DMS153 (cell line): ENCODE measurements at regions not wholly inside any gene's neighbourhood (a gene's known extent, or its start where the extent isn't known, plus 50 kb on each side); places are given as distances from the start of the nearest gene placed in this dataset.

Experiments used
- DNase-seq: peaks from one replicate; lab custom pipeline; 2025; lab: John Stamatoyannopoulos, UW

DNA sequence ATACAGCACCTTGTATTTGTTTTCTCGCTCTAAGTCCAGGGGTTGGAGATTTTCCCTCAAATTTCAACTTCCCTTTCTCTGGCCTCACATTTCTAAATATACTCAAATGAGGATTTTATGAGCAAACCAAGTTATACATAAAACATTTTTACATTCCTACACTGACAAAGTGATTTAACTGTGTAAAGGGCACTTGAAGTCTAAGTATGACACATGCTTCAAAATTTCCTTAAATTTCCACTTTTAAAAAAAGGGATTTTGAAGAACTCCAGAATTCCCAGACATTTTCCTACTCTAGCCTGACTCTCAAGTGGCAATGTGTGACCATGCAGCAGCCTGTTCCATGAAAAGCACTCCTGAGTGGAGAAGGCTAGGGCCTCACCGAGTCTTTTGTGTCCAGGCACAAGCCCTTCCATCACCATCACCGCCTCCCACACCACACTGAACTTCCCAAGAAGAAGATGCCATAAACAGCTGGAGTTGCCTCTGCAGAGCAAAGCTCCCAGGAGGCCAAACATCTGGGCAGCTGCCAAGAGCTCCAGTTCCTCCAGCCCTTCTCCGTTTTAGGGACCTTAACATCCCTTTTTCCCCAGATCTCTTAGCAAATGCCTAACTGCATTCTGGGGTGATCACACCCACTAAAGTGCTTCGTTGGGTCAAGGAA, 68.9 kb downstream of the NCR2 start:
- no peak for DNase-seq

DNA sequence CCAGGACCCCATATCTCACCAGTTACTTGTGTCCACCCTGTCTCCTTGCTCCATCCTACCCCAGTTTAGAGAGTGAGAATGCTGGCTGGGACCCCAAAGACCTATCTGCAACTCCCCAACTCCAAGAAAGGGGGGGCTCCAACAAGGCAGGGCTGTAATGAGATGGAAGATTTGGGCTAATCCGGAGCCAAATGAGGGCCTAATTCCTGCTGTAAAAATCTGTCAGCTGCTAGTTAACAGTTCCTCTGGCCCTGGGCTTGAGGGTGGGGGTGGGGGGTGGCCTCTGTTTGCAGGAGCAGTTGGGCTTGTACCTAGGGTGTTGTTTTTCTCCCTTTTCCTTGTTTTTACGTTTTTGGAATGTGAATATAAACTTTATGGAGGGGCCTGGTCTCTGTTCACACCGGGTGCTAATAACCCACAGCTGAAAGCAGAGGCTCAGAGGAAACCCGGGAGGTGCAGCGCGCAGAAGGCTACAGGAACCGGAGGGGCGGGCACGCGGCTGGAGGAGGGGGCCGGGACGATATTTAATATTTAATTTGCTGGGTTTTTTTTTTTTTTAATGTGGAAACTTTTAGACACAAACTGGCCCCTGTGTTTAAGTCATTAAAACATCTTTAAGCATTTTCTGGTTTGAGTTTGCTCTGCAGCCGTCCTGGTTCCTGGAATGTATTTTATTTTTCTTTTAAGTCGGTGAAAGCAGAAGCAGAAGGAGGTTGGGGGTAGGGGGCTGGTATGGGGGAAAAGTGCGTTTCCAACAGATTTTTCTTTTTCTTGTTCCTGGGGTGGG, 70.7 kb downstream of the NCR2 start:
- no peak for DNase-seq

DNA sequence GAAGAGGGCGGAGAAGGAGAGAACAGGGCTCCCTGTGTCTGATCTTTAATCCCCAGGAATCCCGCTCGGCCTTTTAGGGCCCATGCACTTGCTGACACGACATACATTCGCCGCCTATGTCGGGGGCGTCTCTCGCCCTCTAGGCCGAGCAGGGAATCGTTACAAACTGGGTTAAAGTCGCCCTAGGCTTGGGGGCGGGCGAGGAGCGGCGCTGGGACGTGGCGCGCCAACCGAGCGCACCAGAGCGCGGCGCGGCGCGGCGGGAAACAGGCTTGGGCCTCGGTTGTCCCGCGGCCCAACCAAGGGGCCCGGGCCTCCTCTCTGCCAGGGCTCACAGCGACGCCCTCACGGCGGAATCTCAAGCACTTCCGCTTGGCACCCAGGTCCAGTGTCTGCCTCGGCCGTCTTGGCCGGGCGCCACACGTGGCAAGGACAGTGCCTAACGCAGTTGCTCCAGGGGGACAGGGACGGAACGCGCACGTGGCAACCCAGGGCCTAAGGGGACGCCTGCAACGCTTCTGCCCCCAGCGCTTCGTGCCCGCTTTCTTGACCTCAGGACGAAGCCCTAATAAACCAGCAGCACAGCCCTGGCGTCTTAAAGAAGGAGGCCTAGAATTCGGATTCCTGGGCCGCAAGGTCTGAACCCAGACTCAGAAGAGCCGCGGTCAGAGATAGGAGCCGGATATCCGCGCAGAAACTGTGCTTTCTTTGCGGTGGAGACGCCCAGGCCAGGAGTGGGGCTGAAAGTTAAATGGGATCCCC, 71.5 kb downstream of the NCR2 start:
- no peak for DNase-seq

DNA sequence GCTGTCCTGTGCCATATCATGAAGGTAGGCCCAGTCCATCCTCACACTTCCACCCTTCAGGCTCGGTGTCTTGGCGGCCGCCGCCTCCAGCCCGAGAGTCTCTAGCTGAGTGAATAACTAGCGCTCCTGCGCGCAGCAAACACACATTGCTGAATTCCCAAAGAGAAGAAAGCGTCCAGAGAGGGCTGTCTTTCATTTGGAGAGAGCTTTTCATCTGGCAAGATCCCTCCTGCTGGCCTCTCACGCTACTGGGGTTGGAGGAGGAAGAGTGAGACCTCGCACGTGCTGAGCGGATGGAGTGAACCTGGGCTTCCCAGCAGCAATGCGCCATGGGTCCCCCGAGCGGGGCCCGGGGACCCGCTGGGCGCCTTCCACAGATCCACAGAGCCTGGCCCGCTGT, 73.2 kb downstream of the NCR2 start:
- DNase-seq = no peak

DNA sequence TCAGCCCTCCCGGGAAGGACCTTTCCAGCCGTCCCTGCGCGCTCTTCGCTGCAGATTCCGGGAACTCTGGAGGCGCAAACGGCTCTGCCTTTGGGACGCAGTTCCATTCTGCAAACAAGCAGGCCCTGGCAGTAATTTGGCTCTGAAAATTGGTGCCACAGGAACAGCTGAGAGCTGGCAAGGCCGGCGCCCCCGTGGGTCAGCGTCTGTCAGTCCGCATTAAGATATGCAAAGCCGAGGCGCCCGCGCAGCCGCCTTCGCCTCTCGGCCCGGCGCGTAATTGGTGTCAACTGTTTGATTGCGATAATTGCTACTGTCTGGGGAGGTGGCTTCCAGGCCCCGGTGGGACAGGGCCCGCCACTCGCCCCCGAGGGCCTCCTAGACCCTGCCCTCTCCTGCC, 73.6 kb downstream of the NCR2 start:
- DNase-seq = no peak

DNA sequence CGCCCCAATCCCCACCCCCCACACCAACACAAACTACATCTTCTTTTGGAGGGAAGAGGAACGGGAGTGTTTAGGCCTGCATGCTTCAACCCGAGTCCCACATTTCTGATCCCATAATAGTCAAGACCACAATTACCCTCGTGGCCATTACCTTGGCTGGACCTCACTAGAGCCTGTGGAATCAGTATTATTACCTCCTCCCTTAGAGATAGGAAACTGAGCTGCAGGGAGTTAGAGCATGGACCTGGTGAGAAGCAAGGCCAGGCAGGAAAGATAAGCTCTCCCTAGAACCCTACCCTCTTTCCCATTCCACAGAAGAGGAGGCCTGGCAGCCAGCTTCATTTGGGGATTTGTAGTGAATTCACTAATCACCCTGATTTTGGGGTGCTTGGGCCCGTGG, 74.1 kb downstream of the NCR2 start:
- DNase-seq = no peak

DNA sequence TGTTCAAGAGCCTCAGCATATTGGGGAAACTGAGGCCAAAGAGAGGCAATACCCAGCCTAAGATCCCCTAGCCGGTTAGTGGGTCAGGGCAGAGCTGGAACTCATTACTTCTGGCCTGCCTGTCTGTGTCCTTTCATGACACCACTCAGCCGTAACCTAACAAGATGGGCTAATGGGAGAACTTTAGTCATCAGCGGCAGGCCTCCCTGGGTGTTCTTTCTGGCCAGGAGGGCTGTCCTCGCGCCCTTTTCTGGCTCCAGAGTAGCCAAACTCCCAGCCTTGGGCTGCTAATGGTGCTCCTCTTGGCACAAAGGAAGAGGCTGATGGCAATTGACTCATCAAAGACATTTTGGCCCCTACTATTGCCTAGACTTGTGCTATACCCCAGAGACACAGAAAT, 76.6 kb downstream of the NCR2 start:
- DNase-seq = no peak

DNA sequence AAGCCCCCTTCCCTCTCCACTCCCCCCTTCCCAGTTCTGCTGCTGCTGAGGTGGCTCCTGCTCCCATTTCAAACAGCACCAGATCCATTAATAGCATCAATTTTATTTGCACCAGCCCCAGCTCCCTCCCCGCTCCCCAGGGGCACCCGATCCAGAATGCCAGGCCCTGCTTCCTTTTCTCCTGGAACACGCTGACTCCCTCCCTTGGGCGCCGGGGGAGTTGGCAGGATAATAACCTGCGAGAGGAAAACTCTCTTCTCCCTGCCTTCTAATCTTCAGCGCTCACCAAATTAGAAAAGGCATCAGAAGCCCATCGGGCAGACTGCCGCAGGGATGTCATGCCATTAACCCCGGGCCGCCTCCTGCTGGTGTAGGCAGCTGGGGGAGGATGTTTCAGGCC, 77.8 kb downstream of the NCR2 start:
- DNase-seq = no peak

DNA sequence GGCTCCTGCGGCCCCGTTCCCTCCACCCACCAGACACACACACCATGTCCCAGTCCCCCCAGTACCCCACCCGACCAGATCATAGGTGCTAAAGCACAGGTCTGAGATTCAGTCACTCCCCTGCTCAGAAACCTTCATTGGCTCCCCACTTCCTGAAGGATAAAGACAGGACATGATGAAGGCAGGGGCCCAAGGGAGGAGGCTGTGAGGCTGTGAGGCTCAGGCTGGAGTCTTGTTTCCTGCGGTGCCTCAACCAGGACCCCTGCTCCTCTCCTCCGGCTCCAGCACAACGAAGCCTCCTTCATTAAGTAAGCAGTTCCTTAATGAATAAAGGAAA, 81.1 kb downstream of the NCR2 start:
- no peak for DNase-seq

DNA sequence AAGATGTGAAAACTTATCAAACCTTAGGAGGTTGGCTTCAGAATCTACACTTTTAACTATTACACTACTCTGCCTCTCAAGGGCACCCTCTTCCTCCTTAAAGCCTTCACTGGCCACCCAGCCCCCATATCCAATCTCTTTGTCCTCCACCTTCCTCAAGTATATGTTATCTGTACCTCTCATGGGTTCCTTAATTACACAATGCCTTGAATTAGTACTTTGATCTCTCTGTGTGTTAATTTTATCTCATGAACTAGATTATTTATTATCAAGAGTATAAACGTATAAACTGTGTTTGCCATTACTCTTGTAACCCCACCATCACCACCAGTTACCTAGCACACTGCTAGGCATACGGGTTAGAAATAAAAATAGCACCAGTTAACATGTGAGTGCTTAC, 83.3 kb downstream of the NCR2 start:
- DNase-seq = no peak

DNA sequence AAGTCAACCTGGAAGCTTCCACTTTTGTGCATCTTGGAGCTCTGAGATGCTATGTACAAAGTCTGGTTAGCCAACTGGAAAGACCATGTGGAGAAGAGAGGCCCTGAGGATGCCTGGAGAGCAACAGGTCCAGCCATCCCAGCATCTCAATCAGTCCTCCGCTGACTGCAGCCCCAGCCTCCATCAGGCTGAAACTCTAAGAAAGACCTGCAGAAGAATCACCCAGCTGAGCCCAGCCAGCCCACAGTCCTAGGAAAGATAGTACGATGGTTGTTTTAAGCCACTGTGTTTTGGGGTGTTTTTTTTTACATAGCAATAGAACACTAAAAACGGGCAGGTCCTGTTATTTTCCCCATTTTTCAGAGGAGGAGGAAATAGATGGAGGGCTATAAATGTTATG, 84.0 kb downstream of the NCR2 start:
- no peak for DNase-seq

DNA sequence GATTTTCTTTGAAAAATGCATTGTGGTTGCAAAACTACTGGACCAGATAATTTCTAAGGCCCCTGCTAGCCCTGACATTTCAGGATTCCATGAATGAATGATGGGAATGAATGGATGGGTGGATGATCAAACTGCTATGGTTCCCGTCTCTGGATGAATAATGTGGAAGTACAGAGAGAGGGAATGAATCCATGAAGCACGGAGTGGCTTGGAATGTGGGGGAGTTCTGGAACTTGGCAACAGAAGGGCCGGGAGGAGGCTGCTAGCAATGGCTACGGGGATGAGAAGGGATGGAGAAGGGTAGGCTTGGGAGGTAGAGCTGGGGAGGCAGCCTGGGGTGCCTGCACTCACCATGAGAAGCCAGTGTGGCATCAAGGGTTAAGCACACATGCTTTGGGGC, 84.8 kb downstream of the NCR2 start:
- DNase-seq = no peak

DNA sequence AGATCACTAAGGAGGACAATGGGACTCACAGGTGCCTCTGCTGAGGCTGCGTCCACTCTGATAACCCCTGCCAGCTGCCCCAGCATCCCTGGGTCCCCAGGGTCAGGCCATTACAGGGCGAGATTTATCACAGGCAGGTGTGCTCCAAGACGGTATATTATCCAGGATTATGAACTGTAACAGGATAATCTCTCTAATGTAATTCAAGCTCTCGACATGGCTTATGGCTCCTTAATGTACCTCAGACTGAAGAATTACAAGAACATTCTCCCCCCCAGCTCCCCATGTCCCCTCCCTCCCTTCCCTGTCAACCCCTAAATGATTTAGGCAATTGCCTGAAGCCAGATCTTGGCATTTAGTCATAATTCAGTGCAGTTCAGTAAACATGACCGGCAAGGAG, 86.8 kb downstream of the NCR2 start:
- DNase-seq = no peak

DNA sequence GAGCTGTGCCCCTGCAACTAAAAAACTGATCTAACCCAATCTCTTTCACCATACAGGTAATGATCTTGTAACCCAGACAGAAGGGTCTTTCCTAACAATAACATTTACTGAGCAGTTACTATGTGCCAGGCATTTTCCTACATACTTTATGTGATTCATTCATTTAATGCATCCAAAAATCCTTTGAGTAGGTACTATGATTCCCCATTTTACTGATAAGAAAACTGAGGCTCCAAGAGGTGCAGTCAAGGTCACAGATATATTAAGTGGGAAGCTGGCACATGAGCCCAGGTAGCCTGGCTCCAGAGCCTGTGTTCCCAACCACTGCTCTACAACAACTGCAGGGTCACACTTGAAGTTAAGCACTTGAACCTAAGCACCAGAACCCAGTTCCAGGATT, 87.6 kb downstream of the NCR2 start:
- DNase-seq = no peak

DNA sequence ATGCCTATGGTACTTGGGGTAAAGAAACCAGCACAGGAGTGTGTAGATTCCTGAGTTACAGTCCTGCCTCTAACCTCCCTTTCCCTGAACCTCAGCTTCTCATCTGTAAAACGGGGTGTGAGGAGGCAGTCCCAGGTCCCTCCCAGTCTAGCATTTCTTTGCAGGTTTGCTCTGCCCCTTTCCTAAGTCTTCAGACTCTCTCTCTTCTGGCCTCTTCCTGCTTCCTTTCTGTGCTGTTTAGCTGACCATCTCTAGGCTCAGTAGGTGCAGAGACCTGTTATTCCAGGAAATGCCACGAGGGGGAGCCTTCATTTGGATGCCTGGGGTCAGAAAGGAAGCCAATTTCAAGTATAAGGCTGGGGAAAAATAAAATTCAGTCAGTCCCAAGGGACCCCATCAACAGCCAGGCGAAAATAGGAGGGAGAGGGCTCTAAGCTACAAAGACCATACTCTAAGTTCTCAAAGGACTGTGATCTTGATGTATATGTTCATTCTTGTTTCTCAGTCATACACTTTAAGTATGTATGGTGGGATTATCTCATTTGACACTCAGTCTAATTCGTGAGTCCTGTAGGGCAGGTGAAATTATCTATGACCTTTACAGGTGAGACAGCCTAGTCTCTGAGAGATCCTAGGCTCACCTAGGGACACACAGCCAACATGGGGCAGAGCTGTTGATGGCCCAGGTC, 89.1 kb downstream of the NCR2 start:
- DNase-seq = peak; percentile 64

DNA sequence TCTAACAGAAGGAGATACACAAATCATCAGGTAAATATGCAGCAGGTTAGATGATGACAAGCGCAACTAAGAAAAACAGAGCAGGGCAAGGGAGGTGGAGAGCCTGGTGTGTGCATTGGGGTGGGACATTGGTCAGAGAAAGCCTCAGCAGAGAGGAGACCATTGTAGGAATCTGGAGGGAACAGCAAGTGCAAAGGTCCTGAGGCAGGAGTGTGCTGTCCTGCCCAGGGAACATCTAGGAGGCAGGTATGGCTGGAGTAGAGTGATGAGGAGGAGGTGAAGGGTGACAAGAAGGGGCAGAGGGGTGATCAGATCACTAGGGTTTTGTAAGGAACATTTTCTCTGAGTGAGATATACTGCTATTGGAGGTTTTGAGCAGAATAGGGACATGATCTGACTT, 90.1 kb downstream of the NCR2 start:
- no peak for DNase-seq

DNA sequence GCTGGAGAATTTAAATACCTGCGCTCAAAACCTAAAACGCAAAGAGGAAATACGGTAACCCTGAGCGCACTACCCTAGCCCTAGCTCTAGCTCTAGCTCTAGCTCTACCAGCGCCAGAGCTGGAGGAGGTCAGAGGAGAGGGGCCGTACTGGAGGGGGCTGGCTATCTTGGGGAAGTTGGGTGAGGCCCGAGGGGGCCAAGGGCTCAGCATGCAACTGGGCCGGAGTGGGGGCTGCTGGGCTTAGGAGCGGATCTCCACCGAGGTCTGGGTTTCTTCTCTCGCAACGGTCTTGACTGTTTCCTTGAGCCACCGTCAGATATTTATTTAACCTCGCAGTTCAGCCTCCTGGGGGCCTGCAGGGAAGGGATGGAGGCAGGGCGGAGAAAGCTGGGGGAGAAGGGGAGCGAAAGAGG, 91.0 kb downstream of the NCR2 start:
- DNase-seq = peak; percentile 4

DNA sequence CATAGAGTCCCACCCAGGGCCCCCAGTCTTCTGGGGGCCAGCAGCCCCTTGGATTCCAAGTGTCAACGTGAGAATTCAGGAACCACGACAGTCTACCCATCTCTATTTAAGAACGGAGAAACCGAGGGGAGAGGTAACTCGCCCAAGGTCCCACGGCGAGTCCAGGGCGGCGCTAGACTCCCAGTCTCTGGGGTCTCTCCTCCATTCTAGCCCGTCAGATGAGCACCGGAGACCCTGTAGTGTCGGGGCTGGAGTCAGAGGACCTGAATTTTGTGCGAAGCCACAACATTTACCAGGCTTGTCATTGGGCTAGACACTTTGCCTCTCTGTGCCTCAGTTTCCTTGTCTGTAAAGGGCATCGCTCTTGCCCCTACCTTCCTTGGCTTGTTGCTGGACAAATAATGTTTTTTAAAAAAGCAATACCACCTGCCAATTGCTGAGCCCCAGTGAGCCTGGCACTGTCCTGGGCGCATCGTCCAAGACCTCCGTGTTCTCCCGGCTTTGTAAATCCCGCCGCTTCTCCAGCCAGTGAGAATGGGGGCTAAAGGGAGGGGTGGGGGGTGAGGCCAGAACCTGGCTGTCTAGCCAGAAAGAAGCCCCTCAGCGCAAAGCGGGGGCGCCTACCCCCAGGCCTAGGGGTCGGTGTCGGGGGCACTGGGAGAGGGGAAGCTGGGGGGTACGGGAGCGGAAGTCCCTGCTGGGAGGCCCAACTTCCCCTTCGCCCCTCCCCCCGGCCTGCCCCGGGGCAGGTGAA, 91.7 kb downstream of the NCR2 start:
- no peak for DNase-seq

DNA sequence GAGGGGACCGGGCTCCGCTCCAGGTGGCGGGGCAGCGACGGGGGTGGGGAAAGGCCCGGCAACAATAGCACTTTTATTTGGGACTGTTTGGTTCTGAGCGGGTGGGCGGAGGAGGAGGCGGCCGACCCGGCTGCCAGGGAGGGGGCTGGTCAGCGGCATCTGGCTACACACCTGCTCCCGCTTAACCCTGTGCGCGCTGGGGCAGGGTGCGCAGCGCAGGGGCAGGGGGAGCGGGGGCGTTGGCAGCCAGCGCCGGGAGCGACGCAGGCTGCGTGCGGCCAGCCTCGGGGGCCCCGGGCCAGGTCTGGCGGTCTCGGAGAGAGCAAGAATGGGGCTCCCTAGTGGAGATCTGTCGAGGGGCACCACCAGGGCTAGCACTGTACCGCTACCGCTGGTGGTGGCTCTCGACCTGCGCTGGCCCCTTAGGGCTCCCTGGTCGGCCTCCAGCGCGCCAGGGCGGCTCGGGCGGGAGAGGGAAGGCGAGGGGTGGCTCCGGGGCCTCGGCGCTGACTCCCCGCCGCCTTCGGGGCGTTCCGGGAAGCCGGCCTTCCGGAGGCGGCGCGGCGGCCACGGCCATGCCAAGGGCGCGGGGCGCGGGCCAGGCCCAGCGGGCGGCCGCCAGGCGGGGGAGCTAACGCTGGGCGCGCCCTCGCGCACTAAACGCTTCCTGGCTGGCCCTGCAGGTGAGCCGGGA, 92.4 kb downstream of the NCR2 start:
- DNase-seq = peak; percentile 20

DNA sequence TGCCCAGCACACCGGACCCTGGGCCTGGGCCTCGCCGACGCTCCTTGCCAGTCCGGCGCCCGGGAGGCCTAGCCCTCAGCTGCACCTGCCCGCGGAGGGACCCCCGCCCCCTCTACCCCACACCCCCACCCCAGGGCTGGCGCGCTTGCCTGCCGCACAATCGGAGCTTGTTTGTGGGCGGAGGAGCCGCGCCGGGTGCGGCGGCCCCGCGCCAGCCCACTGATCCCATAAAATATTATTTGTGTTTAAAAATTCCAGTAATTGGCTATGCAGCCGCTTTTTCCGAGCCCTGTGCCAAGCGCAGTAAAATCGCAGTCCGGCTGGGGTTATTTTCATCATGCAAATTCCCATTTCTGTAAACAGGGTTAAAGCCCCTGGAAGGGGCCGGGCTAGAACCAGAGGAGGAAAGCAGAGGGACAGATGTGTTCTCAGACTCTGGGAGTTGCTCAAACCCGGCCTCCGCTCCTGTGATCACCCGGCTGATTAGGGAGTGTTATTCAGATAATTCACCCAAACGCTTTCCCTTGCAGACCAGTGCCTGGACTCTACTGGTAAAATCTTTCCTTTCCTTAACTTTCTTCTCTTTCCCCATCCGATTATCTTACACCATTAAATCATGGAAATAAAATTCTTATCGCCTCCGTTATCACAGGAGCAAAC, 93.1 kb downstream of the NCR2 start:
- DNase-seq = peak; percentile 34

DNA sequence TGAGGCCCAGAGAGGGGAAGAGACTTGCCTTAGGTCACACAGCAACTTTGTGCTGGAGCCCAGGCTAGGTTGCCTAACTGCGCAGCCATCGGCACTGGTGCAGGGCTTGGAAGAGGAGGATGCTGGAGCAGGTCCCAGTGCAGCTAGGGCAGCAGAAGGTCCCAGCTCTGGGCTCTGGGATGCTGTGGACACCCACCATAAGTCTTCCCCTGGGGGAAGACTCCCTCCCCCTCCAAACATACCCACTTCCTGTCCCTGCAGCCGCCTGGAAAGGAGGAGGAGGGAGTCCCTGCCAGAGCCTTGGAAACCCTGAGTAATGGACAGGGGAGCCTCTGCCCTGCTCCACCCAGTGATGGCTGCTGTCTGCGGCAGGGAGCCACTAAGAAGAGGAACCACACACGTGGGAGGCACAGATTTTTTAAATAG, 93.6 kb downstream of the NCR2 start:
- DNase-seq = peak; percentile 3
